GM11168 (cell line): ENCODE measurements at regions not wholly inside any gene's neighbourhood (a gene's known extent, or its start where the extent isn't known, plus 50 kb on each side); places are given as distances from the start of the nearest gene placed in this dataset.

Experiments used
- in situ Hi-C: fragments of 300-500 bp; cut with MboI; formaldehyde crosslinking; loops from one replicate; pipeline ENCODE4 v1.12.0; 2022; ENCODE audit warnings: low sequenced_read_pairs; ENCODE audit not compliant: unreplicated experiment

DNA sequence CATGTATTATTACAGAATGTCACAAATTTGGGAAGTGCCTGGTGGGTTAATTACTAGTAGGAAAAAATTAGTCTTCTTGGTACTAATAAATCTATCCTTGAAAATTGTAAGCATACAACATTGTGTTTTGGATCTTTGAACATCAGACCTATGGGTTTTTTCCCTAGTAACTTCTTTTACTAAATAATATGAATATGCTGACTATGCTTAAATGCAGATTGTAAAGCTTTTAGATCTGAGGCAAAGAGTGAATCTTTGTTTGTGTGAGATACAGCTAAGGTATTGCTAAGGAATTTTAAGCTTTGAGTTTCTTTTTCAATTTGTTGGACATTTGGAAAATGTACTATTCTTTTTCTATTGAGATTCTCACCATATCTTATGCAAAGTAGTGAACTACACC, 390.6 kb upstream of the CCNH start:
- in situ Hi-C loops: no loop called here

DNA sequence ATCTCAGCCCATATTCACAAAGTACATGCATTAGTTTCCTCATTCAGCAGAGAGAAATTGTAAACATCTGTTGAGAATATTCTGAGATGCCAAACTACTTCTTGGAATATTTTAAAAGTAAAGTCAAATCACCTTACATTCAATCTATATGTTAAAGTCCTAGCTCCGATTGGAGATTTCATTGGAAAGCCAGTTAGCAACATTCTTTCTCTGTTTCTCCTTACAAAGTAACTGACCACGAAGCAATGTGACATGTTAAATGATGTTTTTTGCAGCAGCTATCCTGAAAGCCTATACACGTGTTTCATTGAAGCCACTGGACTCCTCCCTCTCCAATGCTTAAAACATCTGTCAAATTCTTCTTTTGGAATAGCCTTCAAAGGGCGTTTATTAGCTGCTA, 379.1 kb upstream of the CCNH start:
- in situ Hi-C loops: loop anchor here (10.0 to 25.0 kb wide), 2 partner anchors 345 to 883 kb away; no protein-coding TSS in a partner anchor

- in situ Hi-C loops: loop anchor here (25.0 kb wide), 1 partner anchor 349 kb away; no protein-coding TSS in a partner anchor
Measured at GRCh38 chr5:87788416-87788815, 375.7 kb upstream of the CCNH start.

DNA sequence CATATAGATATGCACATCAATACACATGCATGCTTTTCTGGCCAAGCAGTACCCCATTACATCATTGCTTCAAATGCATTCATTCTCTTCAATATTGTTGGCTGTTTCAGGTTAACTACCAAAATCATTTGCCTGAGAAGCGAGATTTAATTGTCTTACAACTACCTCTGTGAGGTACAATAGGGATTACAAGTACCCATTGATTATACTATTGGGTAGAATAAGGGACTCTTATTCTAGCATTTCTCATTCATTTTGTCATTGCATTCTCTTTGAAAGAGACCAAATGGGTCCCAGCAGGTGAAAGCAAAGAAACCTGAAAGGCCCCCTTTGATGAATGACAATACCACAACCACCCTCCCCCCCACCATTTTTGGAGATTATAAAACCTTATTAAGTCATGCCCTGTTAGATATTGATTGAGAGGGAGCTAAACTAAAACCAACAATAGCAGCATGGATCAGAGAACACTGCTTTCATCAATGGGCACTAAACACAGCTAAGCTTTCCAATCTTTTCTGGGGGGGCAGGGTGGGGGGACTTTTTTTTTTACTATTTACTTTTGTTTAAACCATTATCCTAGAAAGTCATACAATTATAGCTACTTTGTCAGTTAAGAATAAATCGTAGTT, 375.0 kb upstream of the CCNH start:
- in situ Hi-C loops: loop anchor here (25.0 kb wide), 1 partner anchor 350 kb away; no protein-coding TSS in a partner anchor

- in situ Hi-C loops: loop anchor here (25.0 kb wide), 1 partner anchor 350 kb away; no protein-coding TSS in a partner anchor
Measured at GRCh38 chr5:87787086-87787485, 374.4 kb upstream of the CCNH start.

DNA sequence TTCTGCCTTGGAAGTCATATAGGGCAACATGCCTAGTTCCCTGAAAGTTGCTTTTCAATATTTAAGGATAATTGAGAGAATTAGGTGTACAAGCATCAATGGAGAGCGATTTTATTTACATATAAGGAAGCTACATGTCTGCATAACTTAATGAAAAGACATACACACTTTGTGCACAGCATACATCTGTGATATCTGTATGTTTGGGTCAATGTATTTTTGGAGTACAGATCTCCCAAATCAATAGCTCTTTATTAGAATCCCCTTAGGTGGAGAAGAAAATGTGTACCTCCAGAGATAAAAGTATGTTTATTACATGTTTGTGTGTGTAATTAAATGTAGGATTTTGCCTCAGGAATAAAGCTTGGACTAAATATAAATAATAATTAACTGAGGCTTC, 373.7 kb upstream of the CCNH start:
- in situ Hi-C loops: loop anchor here (25.0 kb wide), 1 partner anchor 351 kb away; no protein-coding TSS in a partner anchor

DNA sequence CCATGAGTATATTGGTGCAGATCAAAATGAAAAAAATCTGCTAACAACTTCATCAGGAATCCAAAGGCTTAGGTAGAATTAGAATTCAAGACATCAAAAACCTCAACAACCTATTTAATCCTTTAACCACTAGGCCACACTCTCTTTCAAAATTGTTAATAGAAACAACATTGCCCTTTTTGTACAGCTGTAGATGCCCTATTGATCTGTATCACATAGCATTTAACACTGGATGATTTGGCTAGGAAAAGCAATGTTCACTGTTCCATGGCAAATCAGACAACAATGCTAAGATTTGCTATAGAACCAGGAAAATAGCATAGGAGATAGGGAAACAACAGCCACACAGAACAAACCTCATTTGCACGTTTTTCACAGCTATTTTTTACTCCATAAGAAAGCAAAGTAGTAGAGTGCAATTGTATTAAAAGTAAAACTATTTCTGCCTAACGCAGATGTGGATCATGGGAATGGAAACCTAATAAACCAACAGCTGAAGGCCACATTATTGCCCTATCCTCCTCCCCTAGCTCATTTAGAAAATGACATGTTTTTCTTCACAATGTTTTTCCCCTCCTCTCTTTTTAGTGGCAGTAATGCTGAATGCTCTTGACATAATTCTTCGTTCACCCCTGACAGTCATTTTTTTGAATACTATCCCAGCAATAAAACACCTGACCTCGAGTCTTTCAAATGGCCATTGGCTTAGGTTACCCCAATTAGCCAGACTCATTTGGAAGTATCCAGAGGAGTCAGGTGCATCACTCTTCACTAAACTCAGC, 373.0 kb upstream of the CCNH start:
- in situ Hi-C loops: loop anchor here (25.0 kb wide), 1 partner anchor 352 kb away; no protein-coding TSS in a partner anchor

GRCh38 chr5:87784879-87785495, 372.3 kb upstream of the CCNH start:
- in situ Hi-C loops: loop anchor here (25.0 kb wide), 1 partner anchor 352 kb away; no protein-coding TSS in a partner anchor

DNA sequence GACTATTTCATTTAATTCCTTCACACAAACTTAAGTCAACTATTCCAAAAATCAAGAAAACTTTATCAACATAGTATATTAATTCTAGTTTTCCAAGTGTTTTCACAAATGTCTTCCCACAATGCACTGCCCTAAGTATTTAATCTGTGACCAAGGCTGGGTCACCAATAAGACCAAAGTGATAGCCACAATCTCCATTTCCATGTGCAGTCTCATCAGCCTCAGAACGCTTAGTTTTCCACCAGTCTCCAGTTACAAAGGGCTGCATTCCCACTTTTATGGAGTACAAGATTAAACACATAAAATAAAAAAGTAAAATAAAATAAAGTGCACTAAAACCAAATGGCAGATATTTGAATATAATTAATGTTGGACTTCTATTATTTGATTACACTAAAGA, 371.6 kb upstream of the CCNH start:
- in situ Hi-C loops: loop anchor here (25.0 kb wide), 1 partner anchor 353 kb away; no protein-coding TSS in a partner anchor

- in situ Hi-C loops: loop anchor here (25.0 kb wide), 1 partner anchor 354 kb away; no protein-coding TSS in a partner anchor
Measured at GRCh38 chr5:87782916-87783315, 370.2 kb upstream of the CCNH start.

GRCh38 chr5:87781976-87782375, 369.2 kb upstream of the CCNH start:
- in situ Hi-C loops: loop anchor here (25.0 kb wide), 1 partner anchor 355 kb away; no protein-coding TSS in a partner anchor

DNA sequence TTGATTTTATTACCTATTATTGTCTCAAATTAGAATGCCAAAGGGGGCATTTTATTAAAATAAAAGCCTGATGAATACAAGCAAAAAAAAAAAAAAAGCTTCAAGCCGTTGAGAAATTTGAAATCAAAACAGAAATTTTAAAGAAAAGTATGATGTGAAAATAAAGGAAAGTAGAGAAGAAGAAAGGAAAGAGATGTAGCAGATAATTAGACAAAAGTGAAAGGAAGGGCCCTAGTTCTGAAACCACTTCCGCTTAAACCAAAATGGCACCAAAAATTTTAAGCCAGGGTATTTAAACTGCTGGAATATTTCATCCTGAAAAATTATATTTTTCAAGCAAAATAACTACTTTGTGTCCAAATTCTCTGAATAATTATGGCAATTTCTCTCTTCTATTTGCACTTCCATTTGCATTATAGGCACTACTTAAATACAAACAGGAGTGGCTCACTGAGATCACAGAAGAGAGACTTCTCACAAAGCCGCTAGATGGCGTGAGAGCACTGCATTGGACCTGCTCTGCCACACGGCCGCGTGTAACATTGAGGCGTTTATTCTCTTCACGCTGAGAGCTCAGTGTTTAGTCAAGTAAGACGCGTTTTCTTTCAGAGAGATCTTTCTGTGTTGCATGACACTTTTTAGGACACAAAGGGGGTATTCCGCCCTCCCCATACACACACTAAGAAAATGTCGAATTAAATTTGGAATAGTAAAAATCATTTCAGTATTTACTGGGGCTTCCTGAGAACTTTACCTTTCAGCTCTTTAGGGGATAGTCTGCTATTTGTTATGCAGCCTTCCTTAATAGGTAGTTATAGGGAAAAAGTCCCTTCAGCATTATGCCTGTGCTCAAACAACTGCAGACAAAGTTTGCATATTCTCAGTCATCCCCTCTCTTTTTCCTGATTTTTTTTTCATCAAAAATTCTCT, 368.4 kb upstream of the CCNH start:
- in situ Hi-C loops: loop anchor here (25.0 kb wide), 1 partner anchor 356 kb away; no protein-coding TSS in a partner anchor

DNA sequence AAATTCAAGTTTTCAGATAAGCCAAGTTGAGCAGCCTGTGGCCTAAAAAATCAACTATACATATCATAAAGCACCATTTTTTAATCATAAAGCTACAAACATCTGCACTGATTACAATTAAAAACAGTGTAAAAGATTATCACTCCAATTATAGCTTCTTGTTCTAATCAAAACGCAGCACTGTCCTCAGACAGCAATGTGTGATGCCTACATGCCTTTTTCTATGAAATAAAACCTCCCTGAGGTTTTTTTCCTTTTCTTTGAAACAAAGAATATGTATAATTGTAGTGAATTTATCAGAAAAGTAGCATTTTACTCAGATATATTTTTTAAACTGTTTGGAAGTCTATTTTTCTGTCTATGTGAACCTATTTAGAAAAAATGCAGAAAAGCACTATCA, 366.1 kb upstream of the CCNH start:
- in situ Hi-C loops: loop anchor here (10.0 to 25.0 kb wide), 2 partner anchors 358 to 906 kb away; no protein-coding TSS in a partner anchor

DNA sequence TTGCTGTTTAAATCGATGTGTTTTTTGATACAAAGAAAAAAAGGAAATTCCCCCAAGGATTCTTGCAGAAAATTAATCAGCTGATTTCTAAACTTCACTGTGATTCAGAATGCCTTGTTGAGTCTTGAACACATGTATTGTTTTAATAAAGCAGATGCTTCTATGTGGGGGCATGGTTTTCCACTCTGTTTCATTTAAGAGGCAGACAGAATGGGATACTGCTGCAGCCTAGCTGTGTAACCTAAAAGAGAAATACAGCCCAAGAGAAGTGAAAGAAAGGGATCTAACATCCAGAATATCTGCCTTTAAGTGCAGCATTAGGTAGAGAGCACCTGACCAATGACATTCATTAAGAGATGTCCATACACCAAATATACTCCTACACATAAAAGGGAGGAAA, 365.1 kb upstream of the CCNH start:
- in situ Hi-C loops: loop anchor here (10.0 to 25.0 kb wide), 2 partner anchors 359 to 907 kb away; no protein-coding TSS in a partner anchor

GRCh38 chr5:87776785-87777184, 364.1 kb upstream of the CCNH start:
- in situ Hi-C loops: loop anchor here (10.0 to 25.0 kb wide), 2 partner anchors 361 to 908 kb away; no protein-coding TSS in a partner anchor

DNA sequence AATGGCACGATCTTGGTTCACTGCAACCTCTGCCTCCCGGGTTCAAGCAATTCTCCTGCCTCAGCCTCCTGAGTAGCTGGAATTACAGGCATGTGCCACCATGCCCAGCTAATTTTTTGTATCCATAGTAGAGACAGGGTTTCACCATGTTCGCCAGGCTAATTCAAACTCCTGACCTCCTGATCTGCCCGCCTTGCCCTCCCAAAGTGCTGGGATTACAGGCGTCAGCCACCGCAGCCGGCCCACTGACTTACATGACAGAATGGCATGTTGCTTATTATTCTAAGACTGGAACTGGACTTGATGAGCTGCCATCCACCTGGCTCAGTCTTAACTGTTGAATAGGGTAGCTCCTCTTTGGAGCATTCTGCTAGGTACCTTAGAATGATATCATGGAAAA, 363.6 kb upstream of the CCNH start:
- in situ Hi-C loops: loop anchor here (10.0 to 25.0 kb wide), 2 partner anchors 361 to 908 kb away; no protein-coding TSS in a partner anchor

GRCh38 chr5:87775228-87775627, 362.5 kb upstream of the CCNH start:
- in situ Hi-C loops: loop anchor here (10.0 to 25.0 kb wide), 2 partner anchors 362 to 910 kb away; no protein-coding TSS in a partner anchor

GRCh38 chr5:87774804-87775203, 362.1 kb upstream of the CCNH start:
- in situ Hi-C loops: loop anchor here (10.0 to 25.0 kb wide), 2 partner anchors 362 to 910 kb away; no protein-coding TSS in a partner anchor

DNA sequence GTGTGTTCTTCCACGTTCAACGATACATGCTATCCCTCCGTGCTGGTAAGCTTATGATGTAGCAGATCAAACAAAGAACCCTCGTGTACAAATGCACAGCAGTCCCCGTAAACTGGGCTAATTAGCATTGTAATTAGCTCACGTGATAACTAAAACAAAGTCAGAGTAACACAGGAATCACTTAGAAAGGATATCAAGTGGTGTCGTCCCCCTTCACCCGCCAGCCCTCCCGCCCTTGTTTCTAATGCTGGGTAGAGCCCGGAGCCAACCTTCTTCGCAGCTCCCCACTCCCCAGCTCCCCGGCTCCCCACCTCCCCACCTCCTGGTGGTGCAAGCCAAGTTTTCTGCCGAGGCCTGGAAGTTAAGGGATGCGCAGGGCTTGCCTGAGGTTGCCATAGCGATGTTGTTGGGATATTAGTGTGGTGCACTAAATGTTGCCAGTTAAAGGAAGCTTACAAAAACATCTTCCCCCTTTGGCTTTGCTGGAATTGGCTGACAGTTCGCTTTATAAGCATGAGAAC, 357.9 kb upstream of the CCNH start:
- in situ Hi-C loops: loop anchor here (10.0 kb wide), 1 partner anchor 914 kb away; no protein-coding TSS in a partner anchor
